Peyer's patch (tissue), 4 donors: ENCODE measurements at regions not wholly inside any gene's neighbourhood (a gene's known extent, or its start where the extent isn't known, plus 50 kb on each side); places are given as distances from the start of the nearest gene placed in this dataset.

ENCODE experiments used
- CTCF ChIP-seq, 6 experiments: fragments of 450-650 bp in 4 of 6; fragments of 200-600 bp in 2 of 6; sonication (generic) in 1 of 6; IDR thresholded peaks; one replicate each; pipeline ENCODE4 v1.5.1; 2017 to 2019; ENCODE audit warnings: antibody characterized with exemption in 6 of 6, mild to moderate bottlenecking in 3 of 6, moderate library complexity in 1 of 6
- POLR2A ChIP-seq, 2 donors: fragments of 450-650 bp; IDR thresholded peaks; one replicate each; pipeline ENCODE4 v1.5.1; 2017; ENCODE audit warnings: antibody characterized with exemption in 2 of 2, mild to moderate bottlenecking in 2 of 2, moderate library complexity in 2 of 2

GRCh38 chr13:85212692-85213091, 586.5 kb downstream of the SLITRK6 start:
- no peak for TF ChIP-seq POLR2A (IDR thresholded peaks at IDR 0.05)
- no peak for TF ChIP-seq CTCF (IDR thresholded peaks at IDR 0.05)
